Endometrial microvascular endothelial cells (primary cell): ENCODE measurements at regions not wholly inside any gene's neighbourhood (a gene's known extent, or its start where the extent isn't known, plus 50 kb on each side); places are given as distances from the start of the nearest gene placed in this dataset.

ENCODE experiments used
- in situ Hi-C: cut with HindIII; loops from 2 replicates; pipeline ENCODE4 v1.10.0; 2017; ENCODE audit warnings: low sequenced_read_pairs, low pct_unique_long_range_greater_than_20kb; ENCODE audit errors: inconsistent ontology term

GRCh38 chr6:26312501-26313397 is 52.2 kb upstream of the BTN3A2 start:
- in situ Hi-C loops: no loop called here
